Osteoblast (primary cell): ENCODE measurements at regions not wholly inside any gene's neighbourhood (a gene's known extent, or its start where the extent isn't known, plus 50 kb on each side); places are given as distances from the start of the nearest gene placed in this dataset.

Experiments
- DNase-seq: peaks from one replicate; pipeline ENCODE4 v3.0.0; 2011; ENCODE audit warnings: low spot score, mixed read lengths; ENCODE audit not compliant: insufficient read length; ENCODE audit errors: missing footprints
- H2AFZ ChIP-seq: 2 replicates; pipeline ENCODE4 v1.6.0; 2011; ENCODE audit warnings: mild to moderate bottlenecking, low read length
- H3K27ac ChIP-seq: 2 replicates; pipeline ENCODE4 v1.5.1; 2011; ENCODE audit warnings: mild to moderate bottlenecking, low read depth, low read length, moderate library complexity
- H3K27me3 ChIP-seq: 2 replicates; pipeline ENCODE4 v1.6.0; 2012; ENCODE audit warnings: mild to moderate bottlenecking, control low read depth, inconsistent platforms, low read length, moderate library complexity; ENCODE audit not compliant: insufficient read depth
- H3K36me3 ChIP-seq: 2 replicates; pipeline ENCODE4 v1.5.1; 2011; ENCODE audit warnings: mild to moderate bottlenecking, low read length, control low read depth, moderate library complexity; ENCODE audit not compliant: insufficient read depth
- H3K4me1 ChIP-seq: 2 replicates; pipeline ENCODE4 v1.5.1; 2011; ENCODE audit warnings: mild to moderate bottlenecking, low read length, control low read depth, moderate library complexity; ENCODE audit not compliant: insufficient read depth
- H3K4me2 ChIP-seq: 2 replicates; pipeline ENCODE4 v1.6.0; 2011; ENCODE audit warnings: mild to moderate bottlenecking, low read length; ENCODE audit not compliant: insufficient read depth
- H3K4me3 ChIP-seq: fragments of 200-600 bp; sonication (generic); 3 replicates; pipeline ENCODE4 v1.5.1; 2012; ENCODE audit warnings: mild to moderate bottlenecking, low read length, inconsistent platforms; ENCODE audit not compliant: insufficient read depth
- H3K79me2 ChIP-seq: 2 replicates; pipeline ENCODE4 v1.6.0; 2012; ENCODE audit warnings: mild to moderate bottlenecking, low read length, control low read depth, inconsistent platforms; ENCODE audit not compliant: insufficient read depth
- H3K9me3 ChIP-seq: 2 replicates; pipeline ENCODE4 v1.5.1; 2011; ENCODE audit warnings: low read depth, low read length, control low read depth
- H4K20me1 ChIP-seq: 2 replicates; pipeline ENCODE4 v1.6.0; 2012; ENCODE audit warnings: mild to moderate bottlenecking, low read length, control low read depth; ENCODE audit not compliant: insufficient read depth
- CTCF ChIP-seq: IDR thresholded peaks from 2 replicates; pipeline ENCODE4 v1.5.1; 2011; ENCODE audit warnings: mild to moderate bottlenecking, low read depth, low read length, moderate library complexity; ENCODE audit errors: extremely low read depth

GRCh38 chr18:14974576-14974975, 226.6 kb downstream of the ANKRD30B start:
- Histone ChIP-seq H3K4me3 (no peak overlapping the region), H3K27ac (peak overlapping the region; percentile 33), H3K79me2 (peaks cover 4% of the 10 kb centered on the region), H4K20me1 (no peaks in the 10 kb centered on the region), H3K4me2 (no peak overlapping the region), H3K36me3 (no peaks in the 10 kb centered on the region), H3K27me3 (no peaks in the 10 kb centered on the region), H3K4me1 (peaks cover 71% of the 10 kb centered on the region), H3K9me3 (no peaks in the 10 kb centered on the region), H2AFZ (no peak overlapping the region)
- TF ChIP-seq CTCF: no peak
- DNase-seq: no peak

GRCh38 chr18:14975431-14975830, 227.5 kb downstream of the ANKRD30B start:
- Histone ChIP-seq H3K4me3 (no peak overlapping the region), H4K20me1 (no peaks in the 10 kb centered on the region), H3K36me3 (no peaks in the 10 kb centered on the region), H3K4me2 (no peak overlapping the region), H3K9me3 (no peaks in the 10 kb centered on the region), H3K79me2 (no peaks in the 10 kb centered on the region), H3K4me1 (peaks cover 62% of the 10 kb centered on the region), H3K27me3 (no peaks in the 10 kb centered on the region), H2AFZ (no peak overlapping the region), H3K27ac (peak overlapping the region; percentile 33)
- no peak for TF ChIP-seq CTCF
- no peak for DNase-seq

- peak; percentile 38 for TF ChIP-seq CTCF
Observed at GRCh38 chr18:14976736-14977430, 228.9 kb downstream of the ANKRD30B start.

DNA sequence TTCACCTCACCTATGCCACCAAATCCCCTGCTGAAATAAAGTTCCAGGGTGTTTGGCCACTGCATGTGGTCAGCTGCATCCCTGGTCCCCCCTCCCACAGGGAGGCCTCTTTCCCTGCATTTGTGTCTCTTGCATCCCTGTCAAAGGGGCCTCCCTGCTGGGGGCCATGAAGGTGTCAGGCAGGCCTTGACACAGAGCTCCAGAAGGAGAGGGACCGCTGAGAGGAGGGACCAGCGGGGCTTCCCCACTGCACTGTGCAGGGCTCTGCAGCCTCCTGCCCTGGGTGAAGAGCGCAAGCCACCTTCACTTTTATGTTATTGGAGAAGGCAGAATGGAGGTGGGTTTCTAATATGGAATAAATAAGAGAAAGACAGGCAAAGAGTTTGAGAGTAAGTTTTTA, 230.2 kb downstream of the ANKRD30B start:
- H3K27ac ChIP-seq: no peak overlapping the region
- H3K4me1 ChIP-seq: peaks cover 40% of the 10 kb centered on the region
- no peak for DNase-seq
- H3K9me3 ChIP-seq: no peaks in the 10 kb centered on the region
- no peaks in the 10 kb centered on the region for H3K79me2 ChIP-seq
- no peaks in the 10 kb centered on the region for H3K27me3 ChIP-seq
- H3K4me2 ChIP-seq: no peak overlapping the region
- TF ChIP-seq CTCF: no peak
- no peaks in the 10 kb centered on the region for H3K36me3 ChIP-seq
- no peak overlapping the region for H3K4me3 ChIP-seq
- H2AFZ ChIP-seq: peak overlapping the region; percentile 96
- H4K20me1 ChIP-seq: no peaks in the 10 kb centered on the region

More at GRCh38 chr18:14976736-14977430, 228.9 kb downstream of the ANKRD30B start:
- no peaks in the 10 kb centered on the region for H3K79me2 ChIP-seq
- H3K27ac ChIP-seq: peak overlapping the region; percentile 47
- no peaks in the 10 kb centered on the region for H3K9me3 ChIP-seq
- peak; percentile 93 for DNase-seq
- no peak overlapping the region for H3K4me3 ChIP-seq
- peaks cover 48% of the 10 kb centered on the region for H3K4me1 ChIP-seq
- no peaks in the 10 kb centered on the region for H4K20me1 ChIP-seq
- H3K27me3 ChIP-seq: no peaks in the 10 kb centered on the region
- H2AFZ ChIP-seq: peak overlapping the region; percentile 77
- no peaks in the 10 kb centered on the region for H3K36me3 ChIP-seq
- peak overlapping the region; percentile 43 for H3K4me2 ChIP-seq
